ENCODE measurements at regions not wholly inside any gene's neighbourhood (a gene's known extent, or its start where the extent isn't known, plus 50 kb on each side); places are given as distances from the start of the nearest gene placed in this dataset.
"Not testable (repeated sequence)": the region's sequence is repeated elsewhere in the genome, so short reads cannot be mapped to it uniquely, and the experiment has no call there.

- peak; percentile 74 for DNase-seq
Observed at GRCh38 chr22:40094485-40094884, 83.2 kb upstream of the TNRC6B start.

- DNase-seq, result not testable (repeated sequence)
Observed at GRCh38 chr22:40099887-40100286, 77.8 kb upstream of the TNRC6B start.

- DNase-seq, result no peak
Observed at GRCh38 chr22:40105755-40106154, 72.0 kb upstream of the TNRC6B start.

- DNase-seq, result peak; percentile 78
Observed at GRCh38 chr22:40107244-40107643, 70.5 kb upstream of the TNRC6B start.

GRCh38 chr22:40107851-40108378 lies 69.8 kb upstream of the TNRC6B start:
- peak; percentile 65 for DNase-seq

- no peak for DNase-seq
Observed at GRCh38 chr22:40108396-40108795, 69.3 kb upstream of the TNRC6B start.

GRCh38 chr22:40108926-40109325 lies 68.8 kb upstream of the TNRC6B start:
- DNase-seq, result not testable (repeated sequence)

- no peak for DNase-seq
Observed at GRCh38 chr22:40111451-40111850, 66.3 kb upstream of the TNRC6B start.

- DNase-seq, result no peak
Observed at GRCh38 chr22:40112595-40112994, 65.1 kb upstream of the TNRC6B start.

- no peak for DNase-seq
Observed at GRCh38 chr22:40113696-40114095, 64.0 kb upstream of the TNRC6B start.

GRCh38 chr22:40114411-40114810 lies 63.3 kb upstream of the TNRC6B start:
- no peak for DNase-seq

- DNase-seq, result no peak
Observed at GRCh38 chr22:40116496-40117200, 61.1 kb upstream of the TNRC6B start.

GRCh38 chr22:40118979-40119378 lies 58.7 kb upstream of the TNRC6B start:
- DNase-seq, result no peak

GRCh38 chr22:40120848-40121247 lies 56.9 kb upstream of the TNRC6B start:
- no peak for DNase-seq

- DNase-seq, result no peak
Observed at GRCh38 chr22:40121461-40121860, 56.3 kb upstream of the TNRC6B start.

- no peak for DNase-seq
Observed at GRCh38 chr22:40122792-40123191, 54.9 kb upstream of the TNRC6B start.

- DNase-seq, result peak; percentile 6
Observed at GRCh38 chr22:40123387-40123786, 54.3 kb upstream of the TNRC6B start.

All from OCI-M1 (cell line).